DMS153 treated with DMSO at 0.1 percent for 48 hours (cell line): ENCODE measurements at regions not wholly inside any gene's neighbourhood (a gene's known extent, or its start where the extent isn't known, plus 50 kb on each side); places are given as distances from the start of the nearest gene placed in this dataset.

ENCODE experiments used
- DNase-seq: peaks from one replicate; lab custom pipeline; 2025; ENCODE audit not compliant: unreplicated experiment; lab: John Stamatoyannopoulos, UW

DNA sequence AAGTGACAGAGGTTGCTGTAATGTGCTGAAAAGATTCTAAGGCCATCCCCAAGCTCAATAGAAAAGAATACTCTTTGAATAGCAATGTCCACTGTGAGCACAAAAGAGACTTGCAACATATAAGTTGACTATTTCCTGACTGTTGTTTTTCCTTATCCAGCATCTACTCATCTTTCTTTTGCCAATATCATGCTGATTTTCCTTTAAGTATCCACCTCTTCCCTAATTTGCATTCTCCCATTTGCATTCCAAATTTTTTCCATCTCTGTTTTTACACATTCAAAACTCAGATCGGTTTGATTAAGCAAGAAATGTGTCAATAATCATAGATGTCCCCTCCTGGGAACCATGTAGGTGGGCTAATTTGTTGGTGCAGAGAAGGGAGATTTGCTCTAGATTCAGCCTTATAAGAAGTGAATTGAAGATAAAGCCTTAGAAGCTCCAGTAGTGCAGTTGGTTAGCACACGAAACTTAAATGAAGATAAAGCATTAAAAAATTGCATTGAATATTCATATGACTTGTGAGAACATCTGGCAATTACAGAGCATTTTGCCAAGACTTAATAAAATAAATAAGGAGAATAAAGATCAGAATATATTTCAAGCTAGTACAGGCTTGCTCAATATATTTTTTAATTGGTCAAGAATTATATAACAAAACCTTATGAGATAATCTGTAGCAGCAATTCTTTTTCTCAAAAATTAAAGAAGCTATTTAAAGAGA lies 267.6 kb downstream of the TMEM167A start:
- no peak for DNase-seq

DNA sequence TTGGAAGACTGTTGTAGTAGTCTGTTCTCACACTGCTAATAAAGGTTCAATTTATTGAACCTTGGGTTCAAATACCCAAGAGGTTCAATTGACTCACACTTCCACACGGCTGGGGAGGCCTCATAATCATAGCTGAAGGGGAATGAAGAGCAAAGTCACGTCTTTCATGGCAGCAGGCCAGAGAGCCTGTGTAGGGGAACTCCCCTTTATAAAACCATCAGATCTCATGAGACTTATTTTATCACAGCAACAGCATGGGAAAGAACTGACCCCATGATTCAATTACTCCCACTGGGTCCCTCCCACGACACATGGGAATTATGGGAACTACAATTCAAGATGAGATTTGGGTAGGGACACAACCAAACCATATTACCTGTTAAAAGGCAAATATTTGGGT lies 268.2 kb downstream of the TMEM167A start:
- DNase-seq, result no peak

DNA sequence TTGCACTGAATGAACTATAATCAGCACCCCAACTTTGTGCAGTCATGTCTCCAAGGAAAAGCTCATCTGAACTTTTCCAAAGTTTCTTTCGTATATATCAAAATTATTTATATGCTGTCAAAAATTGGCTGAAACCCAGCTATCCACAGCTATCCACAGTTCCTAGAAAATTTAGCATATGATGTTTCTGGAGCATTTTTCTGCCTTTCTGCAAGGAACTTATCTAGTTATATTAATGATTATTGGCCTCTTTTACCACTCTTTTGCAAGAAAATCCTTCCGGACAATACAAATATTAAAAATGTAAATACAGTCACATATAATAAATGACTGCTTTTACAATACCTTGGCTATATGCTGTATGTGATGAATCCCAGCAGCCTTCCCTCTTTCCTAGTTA lies 270.2 kb downstream of the TMEM167A start:
- no peak for DNase-seq

DNA sequence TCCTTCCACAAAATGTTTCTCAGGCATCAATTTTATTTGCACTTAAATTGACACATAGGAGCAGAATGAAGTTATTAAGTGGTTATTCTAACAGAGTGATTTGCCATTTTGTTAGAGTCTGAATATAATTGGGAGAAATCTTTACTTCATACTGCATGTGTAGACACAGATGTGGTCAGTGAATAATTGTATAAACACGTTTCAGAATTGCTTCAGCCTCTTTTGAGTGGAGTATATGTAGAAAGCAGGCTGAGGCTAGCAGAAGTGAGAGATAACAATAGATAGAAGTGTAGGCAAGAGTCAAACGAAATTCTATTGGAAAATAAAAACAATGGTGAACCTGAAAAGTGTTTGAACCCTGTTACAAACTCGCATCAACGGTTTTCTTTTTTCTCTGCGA lies 270.7 kb downstream of the TMEM167A start:
- DNase-seq, result no peak

DNA sequence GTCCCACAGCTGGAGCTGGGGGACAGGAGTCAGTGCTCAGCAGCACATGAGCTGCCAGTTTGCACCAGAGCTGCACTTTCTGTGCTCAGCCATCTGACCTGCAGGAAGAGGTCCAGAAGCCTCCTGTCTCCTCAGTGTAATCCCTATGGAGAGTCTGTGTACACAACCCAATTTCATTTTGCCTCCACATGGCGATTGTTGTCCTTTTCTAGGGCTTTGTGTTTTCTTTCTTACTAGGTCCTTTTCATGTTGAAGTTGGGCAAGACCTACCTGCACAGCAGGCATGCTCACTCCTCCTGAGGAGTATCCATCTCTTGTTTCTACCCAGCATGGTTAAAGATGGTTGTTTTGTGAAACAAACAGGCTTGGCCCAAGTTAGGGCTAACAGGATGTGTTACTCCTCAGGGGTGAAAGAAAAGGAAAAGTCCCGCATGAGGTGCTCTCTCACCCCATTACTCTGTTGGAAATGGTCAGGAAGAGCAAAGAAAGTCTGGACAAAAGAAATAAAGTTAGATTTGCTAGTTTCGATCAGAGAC lies 273.0 kb downstream of the TMEM167A start:
- no peak for DNase-seq

DNA sequence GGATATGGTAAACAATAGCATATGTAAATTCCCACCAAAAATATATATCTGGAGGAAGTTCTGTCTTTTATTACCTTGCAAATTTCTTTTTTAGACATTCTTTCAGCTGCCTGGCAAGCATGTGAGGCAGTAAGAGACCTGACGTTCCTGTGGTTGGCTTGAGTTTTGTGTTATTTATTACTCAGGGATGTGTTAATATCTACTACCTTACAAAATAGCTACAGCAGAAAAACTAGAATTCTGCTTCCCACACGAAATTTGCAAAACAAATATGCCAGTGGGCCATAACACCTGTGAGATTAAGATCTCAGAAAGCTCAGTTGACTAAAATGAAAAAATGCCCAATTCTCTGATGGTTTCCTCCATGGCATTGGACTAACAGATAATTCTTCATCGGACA lies 274.2 kb downstream of the TMEM167A start:
- DNase-seq, result no peak

DNA sequence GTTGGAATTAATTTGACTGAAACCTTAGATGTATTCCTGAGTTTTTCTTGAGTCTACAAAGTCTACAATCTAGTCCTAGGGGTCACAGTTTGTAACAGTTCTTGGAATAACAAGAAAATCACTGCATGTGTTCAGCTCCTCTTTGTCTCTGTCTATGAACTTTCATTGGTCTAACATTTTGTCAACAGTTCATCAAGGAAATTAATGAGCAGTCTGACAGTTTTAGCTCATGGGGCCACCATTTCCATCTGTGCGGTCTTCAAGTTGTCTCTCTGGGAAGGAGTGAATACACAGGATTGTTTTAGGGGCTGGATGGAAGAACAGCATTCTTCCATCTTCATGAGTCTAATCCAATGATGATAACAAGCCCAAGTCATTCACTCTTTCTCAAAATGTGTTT lies 276.4 kb downstream of the TMEM167A start:
- DNase-seq, result no peak

DNA sequence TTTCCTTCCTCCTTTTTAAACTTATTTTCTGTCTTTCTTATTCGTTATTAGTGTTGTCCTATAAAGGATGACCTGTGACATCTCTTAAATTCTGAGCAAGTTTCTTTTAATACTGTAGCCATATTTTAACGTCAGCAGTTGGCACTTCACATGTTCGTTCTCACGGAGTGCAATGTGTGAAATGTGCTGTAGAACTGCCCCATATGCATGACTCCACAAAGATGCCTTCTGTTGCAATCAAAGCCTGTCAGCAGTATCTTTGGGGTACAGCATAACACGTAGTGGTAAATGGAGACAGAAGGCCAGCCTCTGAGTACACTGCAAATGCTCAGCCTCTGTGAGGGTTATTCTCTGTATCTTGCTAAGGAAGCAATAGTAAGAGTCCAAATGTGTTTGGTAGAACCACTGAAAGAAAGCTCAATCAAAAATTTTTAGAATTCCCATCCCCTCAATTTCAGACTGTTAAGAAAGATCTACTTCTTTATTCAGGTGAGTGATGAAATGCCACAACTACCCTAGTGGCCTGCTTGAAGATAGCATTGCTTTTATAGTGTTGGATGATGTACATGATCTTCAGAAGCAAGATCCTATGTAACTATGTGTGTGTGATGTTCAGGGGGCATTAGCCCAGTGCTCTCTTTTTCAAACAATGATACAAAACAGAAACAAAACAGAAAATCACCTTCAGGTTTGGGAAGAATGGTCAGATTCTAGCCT lies 277.7 kb downstream of the TMEM167A start:
- DNase-seq, result no peak

DNA sequence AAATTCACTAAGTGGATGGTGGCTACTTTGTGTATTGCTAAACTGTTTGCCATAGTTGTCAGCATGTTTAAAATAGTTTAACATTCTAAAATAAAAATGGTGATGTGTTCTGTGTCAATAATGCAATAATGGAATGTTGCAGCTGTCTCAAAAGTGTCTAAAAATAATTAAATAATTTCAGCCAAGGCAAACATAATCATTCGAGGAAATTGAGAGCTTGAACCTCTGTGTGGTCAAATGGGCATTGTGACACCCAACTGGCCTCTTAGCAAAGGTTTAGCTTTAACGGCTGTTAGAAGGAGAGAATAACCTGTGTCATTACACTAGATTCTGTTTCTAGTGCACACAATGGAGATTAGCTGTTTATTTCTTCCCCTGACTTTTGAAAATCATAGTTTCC lies 278.5 kb downstream of the TMEM167A start:
- no peak for DNase-seq

DNA sequence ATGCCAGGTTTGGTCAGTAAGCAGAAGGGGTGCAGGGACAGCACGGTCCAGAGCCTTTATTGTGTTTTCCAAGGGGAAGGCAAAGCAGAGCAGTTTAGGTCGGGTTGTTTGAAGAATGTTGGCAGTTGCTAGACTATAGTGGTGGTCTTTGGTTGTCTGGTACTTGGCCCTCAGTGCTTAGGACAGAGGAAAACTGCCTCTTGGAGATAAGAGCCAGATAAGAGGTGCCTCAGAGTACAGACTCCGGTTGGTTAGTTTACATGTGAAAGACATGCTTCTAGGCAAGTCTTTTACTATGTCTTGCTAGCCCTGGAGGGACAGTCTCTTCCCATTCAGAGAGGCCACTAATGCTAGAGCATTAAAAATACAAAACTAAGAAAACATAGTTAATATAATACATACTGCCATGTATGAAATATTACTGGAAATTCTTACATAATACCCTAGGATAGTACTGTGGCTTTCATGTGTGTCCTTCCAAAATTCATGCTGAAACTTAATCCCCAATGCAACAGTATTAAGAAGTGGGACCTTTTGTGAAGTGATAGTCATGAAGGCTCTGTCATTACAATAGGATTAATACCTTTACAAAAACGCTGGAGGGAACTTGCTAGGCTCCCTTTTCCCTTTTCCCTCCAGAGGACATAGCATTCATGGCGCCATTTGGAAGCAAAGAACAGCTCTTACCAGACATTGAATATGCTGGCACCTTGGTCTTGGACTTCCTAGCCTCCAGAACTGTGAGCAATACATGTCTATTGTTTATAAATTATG lies 280.4 kb downstream of the TMEM167A start:
- DNase-seq, result no peak

DNA sequence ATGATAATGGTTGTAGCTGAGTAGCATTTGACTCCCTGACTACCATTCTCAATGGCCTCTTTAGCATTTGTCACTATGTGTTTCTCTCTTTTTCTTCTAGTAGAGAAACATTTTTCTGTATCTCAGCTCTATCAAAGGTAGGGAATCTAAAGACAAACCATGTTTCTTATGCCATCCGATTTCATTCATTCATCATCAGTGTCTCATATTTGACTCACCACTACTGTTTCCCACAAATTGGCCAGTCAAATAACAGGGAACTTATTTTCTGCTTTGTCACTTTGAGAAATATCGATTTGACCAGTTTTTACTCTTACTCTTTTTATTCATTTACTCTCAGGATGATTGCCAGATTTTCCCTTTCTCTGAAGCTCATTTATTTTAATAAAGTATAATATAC lies 282.3 kb downstream of the TMEM167A start:
- DNase-seq, result no peak

DNA sequence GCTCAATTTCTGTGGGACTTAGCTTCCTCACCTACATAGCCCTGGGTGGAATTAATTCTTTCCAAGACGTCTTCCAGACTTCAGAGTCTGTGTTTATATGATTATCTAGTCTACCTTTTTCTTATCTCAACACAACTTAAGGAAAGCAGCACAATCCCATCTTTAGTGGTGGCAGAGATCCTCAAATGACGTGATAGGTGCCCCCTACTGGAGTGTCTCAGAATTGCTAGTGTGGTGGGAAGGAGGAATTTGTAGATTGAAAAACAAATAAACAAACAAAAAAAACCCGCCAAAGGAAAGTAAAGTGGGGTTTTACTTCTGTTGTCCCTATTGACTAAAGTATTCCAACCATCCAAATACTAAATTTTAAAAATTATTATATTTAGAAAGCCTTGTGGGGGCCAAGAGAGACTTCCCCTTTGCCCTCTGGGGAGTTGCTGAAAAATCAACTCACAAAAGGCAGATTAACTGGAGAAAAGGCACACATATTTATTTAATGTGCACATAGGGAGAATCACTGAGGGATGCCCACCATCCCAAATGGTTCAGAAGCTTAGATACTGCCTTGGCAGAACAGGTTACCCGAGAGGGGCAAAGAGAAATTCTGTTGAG lies 283.3 kb downstream of the TMEM167A start:
- DNase-seq, result no peak

DNA sequence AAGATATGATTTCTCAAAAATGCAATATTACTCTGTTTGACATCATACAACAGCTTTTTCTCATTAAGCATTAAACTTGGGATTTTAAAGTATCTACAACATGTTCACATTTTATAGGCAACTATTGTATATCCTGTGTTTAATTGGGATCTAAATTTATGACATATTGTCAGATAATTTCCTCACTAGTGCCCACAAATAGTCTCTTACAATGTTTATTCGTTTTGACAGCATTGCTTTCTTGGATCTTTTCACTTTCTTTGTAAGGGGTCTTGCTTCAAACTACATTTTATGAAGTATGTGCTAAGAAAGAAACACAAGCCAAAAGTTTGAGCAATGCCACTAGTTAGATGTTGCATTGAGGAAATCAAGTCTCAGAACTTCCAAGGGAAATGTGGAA lies 285.1 kb downstream of the TMEM167A start:
- DNase-seq, result no peak

DNA sequence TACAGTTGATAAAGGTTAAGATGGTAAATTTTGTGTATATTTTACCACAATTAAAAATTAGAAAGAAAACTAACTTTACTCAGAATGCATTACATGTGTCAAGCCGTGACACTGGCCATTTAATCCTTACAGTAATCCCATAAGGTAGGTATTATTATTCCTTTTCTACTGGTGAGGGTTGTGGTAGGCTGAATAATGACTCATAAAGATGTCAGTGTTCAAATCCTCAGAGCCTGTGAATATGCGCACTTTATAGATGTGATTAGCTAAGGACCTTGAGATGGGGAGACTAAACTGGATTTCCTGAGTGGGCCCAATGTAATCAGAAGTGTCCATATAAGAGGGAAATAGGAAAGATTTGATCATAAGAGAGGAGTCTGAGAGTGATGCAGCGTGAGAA lies 288.1 kb downstream of the TMEM167A start:
- no peak for DNase-seq

DNA sequence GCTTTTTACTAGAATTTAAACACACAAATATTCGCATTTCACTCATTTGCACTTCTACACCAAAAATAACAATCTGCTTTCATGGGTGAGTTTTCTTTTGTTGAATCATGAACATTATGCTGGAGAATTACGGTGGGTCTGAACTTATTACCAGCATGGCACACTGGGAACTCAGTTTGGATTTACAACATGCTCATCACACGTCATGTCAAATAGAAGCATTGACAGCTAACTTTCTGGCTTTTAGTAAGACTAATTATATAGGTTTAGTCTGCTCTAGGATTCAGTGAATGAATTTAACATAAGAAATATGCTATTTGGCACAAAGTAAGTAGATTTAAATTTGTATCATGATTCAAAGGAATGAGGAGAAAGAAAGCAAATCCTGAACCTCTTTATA lies 290.4 kb downstream of the TMEM167A start:
- no peak for DNase-seq

DNA sequence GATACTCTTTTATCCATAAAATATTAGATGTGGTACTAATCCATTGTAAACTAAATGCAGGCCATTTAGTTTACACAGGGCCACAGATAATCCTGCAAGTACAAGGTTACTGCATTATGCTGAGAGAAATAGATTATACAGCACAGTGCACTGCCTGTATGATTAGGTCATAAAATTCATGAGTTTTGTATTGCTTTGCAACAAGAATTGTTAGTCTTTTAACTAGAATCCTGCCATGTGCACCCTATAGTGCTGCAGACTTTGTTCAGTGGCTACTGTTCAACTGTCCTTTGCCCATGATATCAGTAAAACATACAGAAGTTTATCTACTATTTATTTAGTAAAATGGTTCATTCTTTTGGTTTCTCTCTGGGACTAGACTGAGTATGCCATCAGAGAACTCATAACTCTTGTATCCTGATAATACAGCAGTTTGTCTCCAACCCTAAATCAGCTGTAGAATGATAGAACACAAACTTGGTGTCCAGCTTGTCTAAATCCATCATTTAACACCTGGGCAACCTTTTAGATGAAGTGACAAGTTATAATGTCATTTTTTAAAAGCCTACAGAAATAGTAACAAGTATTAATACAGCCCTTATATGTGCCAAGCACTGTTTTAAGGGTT lies 291.2 kb downstream of the TMEM167A start:
- DNase-seq, result no peak

DNA sequence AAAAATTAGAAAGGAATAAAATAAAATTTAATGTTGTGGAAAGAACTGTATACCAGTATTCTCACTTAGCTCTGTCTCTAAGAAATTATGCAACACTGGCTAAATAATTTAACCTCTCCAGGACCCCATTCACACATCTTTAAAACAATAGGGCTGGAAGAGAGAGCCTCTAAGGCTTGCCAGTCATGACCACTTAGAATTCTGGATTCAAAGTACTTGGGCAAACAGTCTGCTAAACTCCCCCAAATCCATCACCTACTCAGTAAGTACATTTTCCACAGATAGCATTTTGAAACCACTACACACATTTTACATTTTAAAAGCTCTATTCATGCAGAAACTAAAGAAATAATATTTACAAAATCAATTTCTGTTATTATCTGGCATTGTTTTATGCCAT lies 291.7 kb downstream of the TMEM167A start:
- no peak for DNase-seq

DNA sequence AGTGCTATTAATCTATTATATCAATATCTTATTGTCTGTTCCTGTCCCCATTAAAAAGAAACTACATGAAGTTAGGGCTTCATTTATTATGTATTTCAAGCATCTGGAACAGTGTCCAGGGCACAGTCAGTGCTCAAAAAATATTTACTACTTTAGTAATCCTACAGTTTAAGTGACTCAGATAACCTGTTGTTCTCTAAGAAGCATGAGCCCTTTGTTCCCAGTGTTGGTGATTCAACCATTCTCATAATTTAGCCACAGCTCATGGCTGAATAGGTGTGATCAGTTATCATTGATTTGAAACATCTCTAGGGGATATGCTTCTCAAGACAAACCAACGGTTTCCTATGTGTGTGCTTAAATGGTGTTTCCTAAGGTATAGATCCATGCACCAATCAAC lies 292.7 kb downstream of the TMEM167A start:
- DNase-seq, result no peak

DNA sequence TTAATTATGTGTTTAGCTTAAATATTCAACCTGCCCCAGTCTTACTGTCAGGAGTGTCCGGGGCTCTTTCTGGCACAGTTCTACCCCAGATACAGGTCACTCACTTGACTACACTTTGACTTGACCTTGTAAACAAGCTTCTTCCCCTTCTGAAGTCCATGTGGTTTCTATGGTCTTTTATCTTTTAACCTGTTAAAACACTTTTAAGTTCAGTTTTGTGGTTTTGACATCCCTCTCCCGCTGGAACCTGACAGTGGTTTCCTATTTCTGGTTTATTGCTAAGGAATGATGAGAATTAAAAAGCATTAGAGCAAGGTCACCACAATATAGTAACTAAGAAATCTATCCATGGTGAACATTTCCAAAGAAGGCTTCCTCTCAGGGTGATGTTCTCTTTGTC lies 300.1 kb downstream of the TMEM167A start:
- no peak for DNase-seq

DNA sequence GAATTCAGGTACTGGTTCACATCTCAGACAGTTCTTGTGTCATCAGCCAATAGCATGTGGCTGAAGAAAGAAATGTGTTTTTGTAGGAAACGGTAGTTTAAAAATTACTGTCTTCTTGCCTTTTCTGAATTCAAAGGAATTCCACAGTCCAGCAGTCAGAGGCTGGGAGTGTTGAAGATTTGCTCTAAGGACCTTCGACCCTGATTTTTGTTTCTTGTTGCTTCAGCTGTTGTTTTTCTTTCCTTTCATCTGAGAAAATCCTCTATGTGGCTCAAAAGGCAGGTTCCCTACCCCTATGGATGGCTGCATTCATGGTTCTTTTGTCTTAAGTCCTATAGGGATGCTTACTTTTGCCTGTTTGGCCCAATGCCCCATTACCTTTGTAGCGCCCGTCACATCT lies 304.9 kb downstream of the TMEM167A start:
- DNase-seq, result no peak

DNA sequence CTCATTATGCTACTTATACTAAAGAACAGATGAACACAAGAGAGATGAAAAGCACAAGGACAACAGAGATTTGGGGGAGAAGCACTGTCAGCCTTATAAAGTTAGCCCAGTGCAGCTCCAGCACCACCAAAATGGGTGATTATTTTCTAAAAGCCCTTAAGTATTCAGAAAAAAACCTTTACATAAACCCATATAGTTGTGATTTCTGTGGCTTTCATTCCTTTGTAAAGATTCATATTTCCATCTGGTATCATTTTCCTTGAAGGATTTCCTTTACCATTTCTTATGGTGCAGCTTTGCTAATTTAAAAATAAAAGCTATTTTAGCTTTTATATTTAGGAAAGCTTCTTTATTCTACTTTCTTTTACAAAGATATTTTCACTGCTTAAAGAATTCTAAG lies 311.0 kb downstream of the TMEM167A start:
- DNase-seq, result no peak
